IPS-15b (cell line): ENCODE measurements at regions not wholly inside any gene's neighbourhood (a gene's known extent, or its start where the extent isn't known, plus 50 kb on each side); places are given as distances from the start of the nearest gene placed in this dataset.
"Not testable (repeated sequence)": the region's sequence is repeated elsewhere in the genome, so short reads cannot be mapped to it uniquely, and the experiment has no call there.

Experiments used
- H3K27me3 ChIP-seq: one replicate; pipeline ENCODE4 v1.6.1; 2013; ENCODE audit warnings: low read length; ENCODE audit not compliant: control insufficient read depth, insufficient read depth
- H3K36me3 ChIP-seq: one replicate; pipeline ENCODE4 v1.6.1; 2013; ENCODE audit warnings: low read length; ENCODE audit not compliant: control insufficient read depth, insufficient read depth
- H3K4me1 ChIP-seq: one replicate; pipeline ENCODE4 v1.6.1; 2013; ENCODE audit warnings: mild to moderate bottlenecking, low read length; ENCODE audit not compliant: control insufficient read depth, insufficient read depth
- H3K4me3 ChIP-seq: one replicate; pipeline ENCODE4 v1.5.1; 2013; ENCODE audit warnings: low read depth, low read length
- H3K9ac ChIP-seq: one replicate; pipeline ENCODE4 v1.6.1; 2013; ENCODE audit warnings: low read depth, mild to moderate bottlenecking, low read length
- H3K9me3 ChIP-seq: one replicate; pipeline ENCODE4 v1.6.1; 2013; ENCODE audit warnings: mild to moderate bottlenecking, low read length; ENCODE audit not compliant: control insufficient read depth, insufficient read depth

GRCh38 chr5:163248871-163249270 lies 188.5 kb upstream of the CCNG1 start:
- peaks cover 8% of the 10 kb centered on the region for H3K4me1 ChIP-seq
- no peaks in the 10 kb centered on the region for H3K36me3 ChIP-seq
- no peak overlapping the region for H3K4me3 ChIP-seq
- H3K9ac ChIP-seq: no peak overlapping the region
- H3K9me3 ChIP-seq: no peaks in the 10 kb centered on the region
- no peaks in the 10 kb centered on the region for H3K27me3 ChIP-seq

GRCh38 chr5:163252950-163253349 lies 184.4 kb upstream of the CCNG1 start:
- Histone ChIP-seq H3K4me1 (peaks cover 3% of the 10 kb centered on the region), H3K9ac (no peak overlapping the region), H3K36me3 (no peaks in the 10 kb centered on the region), H3K27me3 (no peaks in the 10 kb centered on the region), H3K4me3 (no peak overlapping the region), H3K9me3 (no peaks in the 10 kb centered on the region)

- Histone ChIP-seq H3K27me3 (no peaks in the 10 kb centered on the region), H3K9ac (no peak overlapping the region), H3K4me3 (no peak overlapping the region), H3K9me3 (no peaks in the 10 kb centered on the region), H3K4me1 (no peaks in the 10 kb centered on the region), H3K36me3 (no peaks in the 10 kb centered on the region)
Measured at GRCh38 chr5:163259495-163259894, 177.9 kb upstream of the CCNG1 start.

- Histone ChIP-seq H3K4me1 (no peaks in the 10 kb centered on the region), H3K27me3 (no peaks in the 10 kb centered on the region), H3K36me3 (no peaks in the 10 kb centered on the region), H3K9me3 (no peaks in the 10 kb centered on the region), H3K9ac (no peak overlapping the region), H3K4me3 (no peak overlapping the region)
Measured at GRCh38 chr5:163260471-163260870, 176.9 kb upstream of the CCNG1 start.

- no peaks in the 10 kb centered on the region for H3K36me3 ChIP-seq
- no peaks in the 10 kb centered on the region for H3K9me3 ChIP-seq
- H3K27me3 ChIP-seq: no peaks in the 10 kb centered on the region
- no peaks in the 10 kb centered on the region for H3K4me1 ChIP-seq
- no peak overlapping the region for H3K4me3 ChIP-seq
- H3K9ac ChIP-seq: no peak overlapping the region
Measured at GRCh38 chr5:163260961-163261360, 176.4 kb upstream of the CCNG1 start.

- H3K36me3 ChIP-seq: no peaks in the 10 kb centered on the region
- no peak overlapping the region for H3K4me3 ChIP-seq
- no peaks in the 10 kb centered on the region for H3K4me1 ChIP-seq
- no peaks in the 10 kb centered on the region for H3K9me3 ChIP-seq
- no peaks in the 10 kb centered on the region for H3K27me3 ChIP-seq
- H3K9ac ChIP-seq: no peak overlapping the region
Measured at GRCh38 chr5:163261647-163262269, 175.6 kb upstream of the CCNG1 start.

- H3K4me1 ChIP-seq, H3K36me3 ChIP-seq, H3K27me3 ChIP-seq, H3K4me3 ChIP-seq, H3K9ac ChIP-seq, H3K9me3 ChIP-seq: not testable (repeated sequence)
Measured at GRCh38 chr5:163266249-163266648, 171.1 kb upstream of the CCNG1 start.

GRCh38 chr5:163269624-163270023 lies 167.8 kb upstream of the CCNG1 start:
- Histone ChIP-seq H3K9ac (no peak overlapping the region), H3K36me3 (no peaks in the 10 kb centered on the region), H3K9me3 (peaks cover 3% of the 10 kb centered on the region)

GRCh38 chr5:163276466-163276865 lies 160.9 kb upstream of the CCNG1 start:
- H3K9me3 ChIP-seq: peaks cover 3% of the 10 kb centered on the region
- H3K27me3 ChIP-seq: no peaks in the 10 kb centered on the region
- no peak overlapping the region for H3K4me3 ChIP-seq
- H3K4me1 ChIP-seq: no peaks in the 10 kb centered on the region
- no peaks in the 10 kb centered on the region for H3K36me3 ChIP-seq
- no peak overlapping the region for H3K9ac ChIP-seq

More at GRCh38 chr5:163269624-163270023, 167.8 kb upstream of the CCNG1 start:
- Histone ChIP-seq H3K4me1 (no peaks in the 10 kb centered on the region), H3K27me3 (no peaks in the 10 kb centered on the region), H3K4me3 (no peak overlapping the region)

- H3K4me1 ChIP-seq, H3K36me3 ChIP-seq, H3K4me3 ChIP-seq, H3K27me3 ChIP-seq, H3K9ac ChIP-seq, H3K9me3 ChIP-seq: not testable (repeated sequence)
Measured at GRCh38 chr5:163280897-163281296, 156.5 kb upstream of the CCNG1 start.

- no peaks in the 10 kb centered on the region for H3K27me3 ChIP-seq
- no peaks in the 10 kb centered on the region for H3K9me3 ChIP-seq
- H3K36me3 ChIP-seq: no peaks in the 10 kb centered on the region
- H3K4me1 ChIP-seq: no peaks in the 10 kb centered on the region
- no peak overlapping the region for H3K9ac ChIP-seq
- H3K4me3 ChIP-seq: no peak overlapping the region
Measured at GRCh38 chr5:163281512-163281911, 155.9 kb upstream of the CCNG1 start.

GRCh38 chr5:163293836-163294235 lies 143.6 kb upstream of the CCNG1 start:
- H3K4me1 ChIP-seq: no peaks in the 10 kb centered on the region
- no peaks in the 10 kb centered on the region for H3K27me3 ChIP-seq
- H3K4me3 ChIP-seq: no peak overlapping the region
- no peaks in the 10 kb centered on the region for H3K9me3 ChIP-seq
- H3K9ac ChIP-seq: no peak overlapping the region
- no peaks in the 10 kb centered on the region for H3K36me3 ChIP-seq
